ENCODE measurements at regions not wholly inside any gene's neighbourhood (a gene's known extent, or its start where the extent isn't known, plus 50 kb on each side); places are given as distances from the start of the nearest gene placed in this dataset.

DNA sequence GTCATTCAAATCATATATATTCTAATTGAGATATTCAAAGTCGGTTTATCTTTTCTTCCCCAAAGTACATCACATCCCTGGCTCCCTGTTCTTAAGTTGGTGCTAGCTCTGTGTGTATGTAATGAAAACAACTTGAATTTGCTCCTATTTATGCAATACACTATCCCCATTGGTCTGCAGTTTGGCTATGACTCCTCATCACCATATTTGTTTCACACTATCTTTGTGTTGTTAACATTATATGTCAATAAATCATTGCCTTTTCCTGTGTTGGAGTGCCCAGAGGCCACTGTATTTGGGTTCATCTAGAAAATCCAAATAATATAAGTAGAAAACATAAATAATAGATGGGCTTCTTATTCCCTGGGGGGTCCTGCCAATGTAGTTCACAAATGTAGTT is 306.6 kb upstream of the TENM4 start:
- TF ChIP-seq ZBTB7A (IDR thresholded peaks at IDR 0.05; ENCODE audit: low read depth) (no peak), NFIC (IDR thresholded peaks at IDR 0.05) (no peak), CREB1 (IDR thresholded peaks at IDR 0.05; ENCODE audit: low read depth) (no peak), EP300 (IDR thresholded peaks at IDR 0.05; ENCODE audit: borderline replicate concordance) (no peak), EGR1 (IDR thresholded peaks at IDR 0.05) (no peak), RAD21 (IDR thresholded peaks at IDR 0.05; ENCODE audit: low read depth) (no peak), CEBPB (IDR thresholded peaks at IDR 0.05) (no peak), YY1 (IDR thresholded peaks at IDR 0.05; ENCODE audit: low read depth) (no peak), TEAD4 (IDR thresholded peaks at IDR 0.05) (no peak), FOXM1 (IDR thresholded peaks at IDR 0.05; ENCODE audit: borderline replicate concordance, low read depth) (no peak), TAF1 (IDR thresholded peaks at IDR 0.05; ENCODE audit: low read depth) (no peak), TCF12 (IDR thresholded peaks at IDR 0.05; ENCODE audit: low read depth) (no peak)
- TF ChIP-seq, protein P1, sequence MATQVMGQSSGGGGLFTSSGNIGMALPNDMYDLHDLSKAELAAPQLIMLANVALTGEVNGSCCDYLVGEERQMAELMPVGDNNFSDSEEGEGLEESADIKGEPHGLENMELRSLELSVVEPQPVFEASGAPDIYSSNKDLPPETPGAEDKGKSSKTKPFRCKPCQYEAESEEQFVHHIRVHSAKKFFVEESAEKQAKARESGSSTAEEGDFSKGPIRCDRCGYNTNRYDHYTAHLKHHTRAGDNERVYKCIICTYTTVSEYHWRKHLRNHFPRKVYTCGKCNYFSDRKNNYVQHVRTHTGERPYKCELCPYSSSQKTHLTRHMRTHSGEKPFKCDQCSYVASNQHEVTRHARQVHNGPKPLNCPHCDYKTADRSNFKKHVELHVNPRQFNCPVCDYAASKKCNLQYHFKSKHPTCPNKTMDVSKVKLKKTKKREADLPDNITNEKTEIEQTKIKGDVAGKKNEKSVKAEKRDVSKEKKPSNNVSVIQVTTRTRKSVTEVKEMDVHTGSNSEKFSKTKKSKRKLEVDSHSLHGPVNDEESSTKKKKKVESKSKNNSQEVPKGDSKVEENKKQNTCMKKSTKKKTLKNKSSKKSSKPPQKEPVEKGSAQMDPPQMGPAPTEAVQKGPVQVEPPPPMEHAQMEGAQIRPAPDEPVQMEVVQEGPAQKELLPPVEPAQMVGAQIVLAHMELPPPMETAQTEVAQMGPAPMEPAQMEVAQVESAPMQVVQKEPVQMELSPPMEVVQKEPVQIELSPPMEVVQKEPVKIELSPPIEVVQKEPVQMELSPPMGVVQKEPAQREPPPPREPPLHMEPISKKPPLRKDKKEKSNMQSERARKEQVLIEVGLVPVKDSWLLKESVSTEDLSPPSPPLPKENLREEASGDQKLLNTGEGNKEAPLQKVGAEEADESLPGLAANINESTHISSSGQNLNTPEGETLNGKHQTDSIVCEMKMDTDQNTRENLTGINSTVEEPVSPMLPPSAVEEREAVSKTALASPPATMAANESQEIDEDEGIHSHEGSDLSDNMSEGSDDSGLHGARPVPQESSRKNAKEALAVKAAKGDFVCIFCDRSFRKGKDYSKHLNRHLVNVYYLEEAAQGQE (IDR thresholded peaks at IDR 0.05; ENCODE audit: low read depth): no peak
- TF ChIP-seq, protein P2, sequence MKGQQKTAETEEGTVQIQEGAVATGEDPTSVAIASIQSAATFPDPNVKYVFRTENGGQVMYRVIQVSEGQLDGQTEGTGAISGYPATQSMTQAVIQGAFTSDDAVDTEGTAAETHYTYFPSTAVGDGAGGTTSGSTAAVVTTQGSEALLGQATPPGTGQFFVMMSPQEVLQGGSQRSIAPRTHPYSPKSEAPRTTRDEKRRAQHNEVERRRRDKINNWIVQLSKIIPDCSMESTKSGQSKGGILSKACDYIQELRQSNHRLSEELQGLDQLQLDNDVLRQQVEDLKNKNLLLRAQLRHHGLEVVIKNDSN (IDR thresholded peaks at IDR 0.05): no peak
- TF ChIP-seq, protein P3, sequence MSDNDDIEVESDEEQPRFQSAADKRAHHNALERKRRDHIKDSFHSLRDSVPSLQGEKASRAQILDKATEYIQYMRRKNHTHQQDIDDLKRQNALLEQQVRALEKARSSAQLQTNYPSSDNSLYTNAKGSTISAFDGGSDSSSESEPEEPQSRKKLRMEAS (IDR thresholded peaks at IDR 0.05): no peak

DNA sequence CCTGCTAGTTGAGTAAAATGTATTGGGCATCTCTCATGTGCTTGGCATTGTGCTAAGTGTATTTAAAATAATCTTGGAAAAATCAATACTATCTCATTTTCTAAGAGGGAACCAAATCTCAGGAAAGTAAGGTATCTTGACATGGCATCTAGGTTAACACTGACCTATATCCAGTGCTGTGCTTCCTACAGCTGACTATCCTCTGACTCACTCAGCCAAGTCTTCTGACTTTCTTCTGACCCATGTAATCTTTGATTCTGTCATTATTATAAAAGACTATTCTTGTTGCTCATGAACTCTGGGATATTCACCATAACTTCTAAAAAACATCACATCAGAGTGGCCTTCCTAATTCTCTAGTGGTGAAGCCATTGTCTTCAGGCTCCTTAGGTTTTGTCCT is 304.1 kb upstream of the TENM4 start:
- TF ChIP-seq RAD21 (IDR thresholded peaks at IDR 0.05; ENCODE audit: low read depth) (no peak), EP300 (IDR thresholded peaks at IDR 0.05; ENCODE audit: borderline replicate concordance) (no peak), YY1 (IDR thresholded peaks at IDR 0.05; ENCODE audit: low read depth) (no peak), CREB1 (IDR thresholded peaks at IDR 0.05; ENCODE audit: low read depth) (no peak), FOXM1 (IDR thresholded peaks at IDR 0.05; ENCODE audit: borderline replicate concordance, low read depth) (no peak)
- TF ChIP-seq, protein P1 (IDR thresholded peaks at IDR 0.05; ENCODE audit: low read depth): no peak

DNA sequence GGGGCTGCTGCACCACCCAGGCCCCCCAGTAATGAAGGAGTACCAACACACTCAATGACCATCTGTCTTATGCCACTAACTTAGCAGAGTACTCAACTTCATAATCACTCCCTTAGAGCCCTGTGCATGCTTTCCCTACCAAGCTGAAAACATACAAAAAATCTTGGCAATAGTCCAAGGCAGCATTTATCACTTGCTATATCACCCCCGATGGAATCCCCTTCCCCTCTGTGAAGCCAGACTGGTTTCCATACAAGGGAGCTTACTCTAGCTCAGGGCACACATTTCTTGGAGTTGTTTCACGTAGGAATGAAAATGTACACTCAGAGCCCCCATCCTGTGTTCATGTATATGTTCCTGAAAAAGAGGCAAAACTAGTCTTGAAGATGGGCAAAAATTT is 301.3 kb upstream of the TENM4 start:
- TF ChIP-seq, protein P3 (IDR thresholded peaks at IDR 0.05): no peak
- no peak for TF ChIP-seq TEAD4 (IDR thresholded peaks at IDR 0.05)
- no peak for TF ChIP-seq EP300 (IDR thresholded peaks at IDR 0.05; ENCODE audit: borderline replicate concordance)
- TF ChIP-seq, protein P2 (IDR thresholded peaks at IDR 0.05): no peak
- TF ChIP-seq YY1 (IDR thresholded peaks at IDR 0.05; ENCODE audit: low read depth): no peak
- TF ChIP-seq ZBTB7A (IDR thresholded peaks at IDR 0.05; ENCODE audit: low read depth): no peak
- TF ChIP-seq TCF12 (IDR thresholded peaks at IDR 0.05; ENCODE audit: low read depth): no peak

DNA sequence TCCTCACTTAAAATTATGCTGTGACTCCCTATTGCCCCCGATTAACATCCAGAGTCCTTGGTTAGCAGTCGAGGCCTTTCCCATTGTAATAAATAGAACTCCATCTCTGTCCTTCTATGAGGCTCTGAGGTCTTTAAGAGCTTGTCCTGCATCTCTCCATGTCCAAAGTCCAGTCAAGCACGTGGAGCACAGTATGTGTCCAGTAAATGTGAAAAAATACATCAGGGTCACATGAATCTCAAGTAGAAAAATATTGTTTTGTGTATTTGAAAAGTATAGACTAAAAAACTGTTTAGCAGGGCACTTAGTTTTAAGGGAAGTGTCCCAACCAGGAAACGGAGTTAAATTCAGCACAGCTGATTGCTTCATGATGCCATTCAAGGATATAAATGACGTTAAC is 298.8 kb upstream of the TENM4 start:
- TF ChIP-seq, protein P1 (IDR thresholded peaks at IDR 0.05; ENCODE audit: low read depth): no peak
- TF ChIP-seq, protein P3 (IDR thresholded peaks at IDR 0.05): no peak
- TF ChIP-seq EGR1 (IDR thresholded peaks at IDR 0.05) (no peak), RAD21 (IDR thresholded peaks at IDR 0.05; ENCODE audit: low read depth) (no peak), NFIC (IDR thresholded peaks at IDR 0.05) (no peak)

DNA sequence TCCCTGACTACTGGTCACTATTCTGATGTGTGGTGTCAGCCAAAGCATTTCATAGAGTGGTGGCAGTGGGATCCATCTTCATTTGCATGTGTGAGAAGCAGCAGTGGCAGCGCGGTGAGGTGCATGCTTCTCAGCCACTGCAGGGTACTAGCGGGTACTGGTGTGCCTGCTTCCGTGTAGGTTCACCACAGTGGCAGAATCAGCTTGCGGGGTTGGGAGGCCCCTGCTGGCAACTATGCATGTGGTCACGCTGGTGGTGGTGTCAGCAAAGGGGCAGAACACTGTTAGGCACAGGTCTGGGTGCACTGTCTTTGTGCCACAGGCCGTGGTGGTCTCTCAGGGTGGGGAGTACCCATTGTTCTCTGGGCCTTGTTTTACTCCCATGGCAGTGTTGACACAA is 286.4 kb upstream of the TENM4 start:
- TF ChIP-seq EP300 (IDR thresholded peaks at IDR 0.05; ENCODE audit: borderline replicate concordance) (no peak), RAD21 (IDR thresholded peaks at IDR 0.05; ENCODE audit: low read depth) (no peak), TEAD4 (IDR thresholded peaks at IDR 0.05) (no peak), TAF1 (IDR thresholded peaks at IDR 0.05; ENCODE audit: low read depth) (no peak), ZBTB7A (IDR thresholded peaks at IDR 0.05; ENCODE audit: low read depth) (no peak), FOXM1 (IDR thresholded peaks at IDR 0.05; ENCODE audit: borderline replicate concordance, low read depth) (no peak), EGR1 (IDR thresholded peaks at IDR 0.05) (no peak), TCF12 (IDR thresholded peaks at IDR 0.05; ENCODE audit: low read depth) (no peak), CEBPB (IDR thresholded peaks at IDR 0.05) (no peak)
- TF ChIP-seq, protein P1 (IDR thresholded peaks at IDR 0.05; ENCODE audit: low read depth): no peak
- TF ChIP-seq, protein P3 (IDR thresholded peaks at IDR 0.05): no peak
- TF ChIP-seq, protein P2 (IDR thresholded peaks at IDR 0.05): no peak

All from Ishikawa (cell line).